ENCODE measurements at regions not wholly inside any gene's neighbourhood (a gene's known extent, or its start where the extent isn't known, plus 50 kb on each side); places are given as distances from the start of the nearest gene placed in this dataset.

DNA sequence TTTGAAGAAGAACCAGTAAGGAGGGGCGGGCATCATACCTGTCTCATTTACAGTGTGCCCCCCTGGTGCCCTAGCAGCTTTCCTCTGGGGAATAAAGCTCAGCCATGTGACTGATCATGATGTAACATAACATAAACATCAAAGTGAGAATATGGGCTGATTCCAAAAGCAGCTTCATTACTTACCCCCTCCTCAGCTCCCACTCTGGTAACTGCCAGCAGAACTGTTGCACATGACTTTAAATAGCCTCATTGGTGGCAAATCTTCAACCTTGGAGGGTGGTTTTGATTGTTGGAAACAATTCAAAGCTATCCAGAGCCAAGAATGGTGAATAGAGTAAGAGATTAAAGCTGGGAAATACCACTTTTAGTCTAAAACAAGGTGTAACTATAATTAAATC is 384.6 kb downstream of the BUD13 start:
- Histone ChIP-seq H3K9ac (ENCODE audit: insufficient read depth, low read length, poor library complexity, severe bottlenecking) (no peak overlapping the region), H3K4me1 (ENCODE audit: control insufficient read depth in 1 of 2, insufficient read depth in 2 of 2, low read length in 2 of 2) (no peaks in the 10 kb centered on the region), H2AFZ (ENCODE audit: insufficient read depth, low read depth, low read length, poor library complexity, severe bottlenecking) (no peak overlapping the region), H3K9me3 (replicated peaks in 1 of 2; ENCODE audit: control insufficient read depth in 1 of 2, insufficient read depth in 1 of 2, low read length in 2 of 2) (no peaks in the 10 kb centered on the region), H3K27me3 (ENCODE audit: control insufficient read depth in 2 of 2, insufficient read depth in 2 of 2, low read length in 2 of 2) (no peaks in the 10 kb centered on the region), H3K79me2 (ENCODE audit: insufficient read depth, low read length) (no peaks in the 10 kb centered on the region), H3K36me3 (replicated peaks in 1 of 2; ENCODE audit: control insufficient read depth in 1 of 2, insufficient read depth in 2 of 2, low read length in 2 of 2) (no peaks in the 10 kb centered on the region), H3K4me2 (replicated peaks; ENCODE audit: extremely low read depth, low read length, poor library complexity, severe bottlenecking) (no peak overlapping the region), H3K27ac (ENCODE audit: low read depth in 1 of 2, low read length in 2 of 2) (no peak overlapping the region), H4K20me1 (ENCODE audit: insufficient read depth, low read length) (no peaks in the 10 kb centered on the region), H3K4me3 (replicated peaks in 1 of 3; ENCODE audit: low read depth in 2 of 3, low read length in 3 of 3) (no peak overlapping the region)
- H3K4me1 Mint-ChIP-seq: no peaks in the 10 kb centered on the region
- intact Hi-C loops (cut with micrococcal nuclease): no loop called here
- peaks cover 0 to 4% (median 0%) of the 10 kb centered on the region in 7 donors for H3K9me3 Mint-ChIP-seq
- TF ChIP-seq, protein P1, sequence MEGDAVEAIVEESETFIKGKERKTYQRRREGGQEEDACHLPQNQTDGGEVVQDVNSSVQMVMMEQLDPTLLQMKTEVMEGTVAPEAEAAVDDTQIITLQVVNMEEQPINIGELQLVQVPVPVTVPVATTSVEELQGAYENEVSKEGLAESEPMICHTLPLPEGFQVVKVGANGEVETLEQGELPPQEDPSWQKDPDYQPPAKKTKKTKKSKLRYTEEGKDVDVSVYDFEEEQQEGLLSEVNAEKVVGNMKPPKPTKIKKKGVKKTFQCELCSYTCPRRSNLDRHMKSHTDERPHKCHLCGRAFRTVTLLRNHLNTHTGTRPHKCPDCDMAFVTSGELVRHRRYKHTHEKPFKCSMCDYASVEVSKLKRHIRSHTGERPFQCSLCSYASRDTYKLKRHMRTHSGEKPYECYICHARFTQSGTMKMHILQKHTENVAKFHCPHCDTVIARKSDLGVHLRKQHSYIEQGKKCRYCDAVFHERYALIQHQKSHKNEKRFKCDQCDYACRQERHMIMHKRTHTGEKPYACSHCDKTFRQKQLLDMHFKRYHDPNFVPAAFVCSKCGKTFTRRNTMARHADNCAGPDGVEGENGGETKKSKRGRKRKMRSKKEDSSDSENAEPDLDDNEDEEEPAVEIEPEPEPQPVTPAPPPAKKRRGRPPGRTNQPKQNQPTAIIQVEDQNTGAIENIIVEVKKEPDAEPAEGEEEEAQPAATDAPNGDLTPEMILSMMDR (IDR thresholded peaks at IDR 0.05): no peak
- no peak overlapping the region for H3K27ac Mint-ChIP-seq
- no peak for DNase-seq
- no peaks in the 10 kb centered on the region for H3K36me3 Mint-ChIP-seq
- H3K27me3 Mint-ChIP-seq (ENCODE audit: low read depth in 3 of 3): peaks cover 1 to 4% (median 3%) of the 10 kb centered on the region in 3 donors
- no peak overlapping the region for H3K4me3 Mint-ChIP-seq
- no CpG with 5 or more reads among the region's 1 CpG for WGBS (ENCODE audit: insufficient coverage)

DNA sequence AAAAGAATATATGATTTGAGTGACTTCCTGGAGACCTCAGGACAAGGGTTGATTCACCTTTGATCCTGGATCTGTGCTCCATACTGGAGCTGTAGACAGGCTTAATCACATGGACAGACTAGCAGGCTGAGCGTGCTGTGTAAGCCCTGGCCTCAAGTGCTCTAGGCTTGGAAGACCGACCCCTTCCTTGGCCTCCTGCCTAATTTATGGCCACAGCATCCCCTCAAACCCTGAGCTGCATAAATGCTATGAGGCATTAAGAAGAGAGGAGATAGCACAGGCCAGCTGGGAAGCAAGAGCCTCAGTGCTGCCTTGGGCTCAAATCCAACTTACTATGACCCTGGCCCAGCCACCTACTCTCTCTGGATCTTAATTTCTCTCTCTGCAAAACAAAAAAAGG is 385.1 kb downstream of the BUD13 start:
- no peak overlapping the region for H3K4me2 ChIP-seq (replicated peaks; ENCODE audit: extremely low read depth, low read length, poor library complexity, severe bottlenecking)
- H3K4me3 Mint-ChIP-seq: no peak overlapping the region
- H3K36me3 Mint-ChIP-seq: no peaks in the 10 kb centered on the region

More for the DNA sequence above, 385.1 kb downstream of the BUD13 start:
- H3K79me2 ChIP-seq (ENCODE audit: insufficient read depth, low read length): no peaks in the 10 kb centered on the region
- no peaks in the 10 kb centered on the region for H4K20me1 ChIP-seq (ENCODE audit: insufficient read depth, low read length)
- Mint-ChIP-seq H3K27ac (no peak overlapping the region), H3K9me3 (peaks cover 0 to 3% (median 0%) of the 10 kb centered on the region in 7 donors), H3K4me1 (no peaks in the 10 kb centered on the region), H3K27me3 (ENCODE audit: low read depth in 3 of 3) (peaks cover 2 to 4% (median 3%) of the 10 kb centered on the region in 3 donors)
- no peak overlapping the region for H3K27ac ChIP-seq (ENCODE audit: low read depth in 1 of 2, low read length in 2 of 2)
- no peak for DNase-seq
- intact Hi-C loops (cut with micrococcal nuclease): no loop called here
- H3K36me3 ChIP-seq (replicated peaks in 1 of 2; ENCODE audit: control insufficient read depth in 1 of 2, insufficient read depth in 2 of 2, low read length in 2 of 2): no peaks in the 10 kb centered on the region
- TF ChIP-seq, protein P1 (IDR thresholded peaks at IDR 0.05): no peak
- H3K4me3 ChIP-seq (replicated peaks in 1 of 3; ENCODE audit: low read depth in 2 of 3, low read length in 3 of 3): no peak overlapping the region
- no peaks in the 10 kb centered on the region for H3K4me1 ChIP-seq (ENCODE audit: control insufficient read depth in 1 of 2, insufficient read depth in 2 of 2, low read length in 2 of 2)
- WGBS (ENCODE audit: insufficient coverage): 86% methylated on average over 1 of the region's 2 CpGs
- no peak overlapping the region for H3K9ac ChIP-seq (ENCODE audit: insufficient read depth, low read length, poor library complexity, severe bottlenecking)
- H2AFZ ChIP-seq (ENCODE audit: insufficient read depth, low read depth, low read length, poor library complexity, severe bottlenecking): no peak overlapping the region
- no peaks in the 10 kb centered on the region for H3K27me3 ChIP-seq (ENCODE audit: control insufficient read depth in 2 of 2, insufficient read depth in 2 of 2, low read length in 2 of 2)
- no peaks in the 10 kb centered on the region for H3K9me3 ChIP-seq (replicated peaks in 1 of 2; ENCODE audit: control insufficient read depth in 1 of 2, insufficient read depth in 1 of 2, low read length in 2 of 2)

All from CD14-positive monocyte (primary cell).